Body of pancreas (tissue), 4 donors: ENCODE measurements at regions not wholly inside any gene's neighbourhood (a gene's known extent, or its start where the extent isn't known, plus 50 kb on each side); places are given as distances from the start of the nearest gene placed in this dataset.

Experiments used
- CTCF ChIP-seq, 7 experiments: fragments of 450-650 bp in 4 of 7; fragments of 200-600 bp in 3 of 7; sonication (generic) in 3 of 7; IDR thresholded peaks; one replicate each; pipeline ENCODE4 v1.5.1; 2016 to 2019; ENCODE audit warnings: antibody characterized with exemption in 7 of 7
- POLR2A ChIP-seq, 3 donors: fragments of 450-650 bp; IDR thresholded peaks; one replicate each; pipeline ENCODE4 v1.6.1; 2016; ENCODE audit warnings: antibody characterized with exemption in 3 of 3, mild to moderate bottlenecking in 2 of 3

DNA sequence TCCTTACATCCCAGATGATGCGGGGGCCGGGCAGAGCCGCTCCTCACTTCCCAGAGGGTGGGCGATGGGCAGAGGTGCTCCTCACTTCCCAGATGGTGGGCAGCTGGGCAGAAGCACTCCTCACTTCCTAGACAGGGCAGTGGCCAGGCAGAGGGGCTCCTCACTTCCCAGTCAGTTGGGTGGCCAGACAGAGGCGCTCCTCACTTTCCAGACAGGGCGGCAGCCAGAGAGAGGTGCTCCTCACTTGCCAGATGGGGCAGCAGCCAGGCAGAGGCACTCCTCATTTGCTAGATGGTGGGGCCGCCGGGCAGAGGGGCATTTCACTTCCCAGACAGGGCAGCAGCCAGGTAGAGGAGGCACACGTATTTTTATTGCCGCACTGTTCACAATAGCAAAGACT lies 622.0 kb upstream of the KCNMB2 start:
- TF ChIP-seq CTCF (IDR thresholded peaks at IDR 0.05) (no peak), POLR2A (IDR thresholded peaks at IDR 0.05) (no peak)
